H9 (cell line): ENCODE measurements at regions not wholly inside any gene's neighbourhood (a gene's known extent, or its start where the extent isn't known, plus 50 kb on each side); places are given as distances from the start of the nearest gene placed in this dataset.

Experiments used
- DNase-seq: peaks from one replicate; pipeline ENCODE4 v3.0.0-alpha.2; 2017
- H2AFZ ChIP-seq: one replicate; pipeline ENCODE4 v1.6.1; 2013; ENCODE audit warnings: mild to moderate bottlenecking, low read length, control low read depth, moderate library complexity
- H2AK5ac ChIP-seq: 2 replicates; pipeline ENCODE4 v1.6.1; 2013; ENCODE audit warnings: low read length, control low read depth, mixed read lengths; ENCODE audit not compliant: insufficient read length
- H2BK120ac ChIP-seq: one replicate; pipeline ENCODE4 v1.6.1; 2013; ENCODE audit warnings: low read depth, mild to moderate bottlenecking, low read length, control low read depth, inconsistent platforms; ENCODE audit not compliant: poor library complexity, severe bottlenecking
- H2BK12ac ChIP-seq: 2 replicates; pipeline ENCODE4 v1.6.1; 2013; ENCODE audit warnings: low read length, control low read depth, mixed read lengths, low read depth; ENCODE audit not compliant: insufficient read length
- H2BK15ac ChIP-seq: 2 replicates; pipeline ENCODE4 v1.6.1; 2013; ENCODE audit warnings: low read depth, low read length, control low read depth
- H2BK20ac ChIP-seq: one replicate; pipeline ENCODE4 v1.6.1; 2013; ENCODE audit warnings: low read depth, mild to moderate bottlenecking, low read length, control low read depth, inconsistent platforms; ENCODE audit not compliant: poor library complexity, severe bottlenecking
- H2BK5ac ChIP-seq: 2 replicates; pipeline ENCODE4 v1.6.1; 2013; ENCODE audit warnings: low read length, control low read depth, mixed read lengths; ENCODE audit not compliant: insufficient read length
- H3K14ac ChIP-seq: 2 replicates; pipeline ENCODE4 v1.6.1; 2013; ENCODE audit warnings: low read length, control low read depth; ENCODE audit not compliant: insufficient read depth
- H3K18ac ChIP-seq: 2 replicates; pipeline ENCODE4 v1.6.1; 2013; ENCODE audit warnings: low read depth, mild to moderate bottlenecking, mixed read lengths, low read length, control low read depth; ENCODE audit not compliant: insufficient read length
- H3K23ac ChIP-seq: 2 replicates; pipeline ENCODE4 v1.6.1; 2013; ENCODE audit warnings: low read length, control low read depth, mixed read lengths, low read depth; ENCODE audit not compliant: insufficient read length
- H3K23me2 ChIP-seq: 2 replicates; pipeline ENCODE4 v1.6.1; 2013; ENCODE audit warnings: low read depth, mild to moderate bottlenecking, mixed read lengths, low read length, control low read depth; ENCODE audit not compliant: insufficient read length, poor library complexity, severe bottlenecking
- H3K27ac ChIP-seq: 2 replicates; pipeline ENCODE4 v1.5.1; 2013; ENCODE audit warnings: low read length, control low read depth, mixed read lengths, low read depth; ENCODE audit not compliant: insufficient read length
- H3K27me3 ChIP-seq: 2 replicates; pipeline ENCODE4 v1.6.1; 2013; ENCODE audit warnings: low read length, control low read depth, inconsistent platforms; ENCODE audit not compliant: insufficient read depth
- H3K4ac ChIP-seq: 2 replicates; pipeline ENCODE4 v1.6.1; 2013; ENCODE audit warnings: low read depth, mild to moderate bottlenecking, control low read depth, inconsistent platforms, low read length, moderate library complexity
- H3K4me1 ChIP-seq: 2 replicates; pipeline ENCODE4 v1.6.1; 2013; ENCODE audit warnings: low read length, control low read depth, inconsistent platforms; ENCODE audit not compliant: insufficient read depth
- H3K4me2 ChIP-seq: 2 replicates; pipeline ENCODE4 v1.6.1; 2013; ENCODE audit warnings: low read length, control low read depth, mixed read lengths; ENCODE audit not compliant: insufficient read length, insufficient read depth
- H3K56ac ChIP-seq: 2 replicates; pipeline ENCODE4 v1.6.1; 2013; ENCODE audit warnings: low read depth, mild to moderate bottlenecking, mixed read lengths, low read length, control low read depth; ENCODE audit not compliant: insufficient read length
- H3K79me1 ChIP-seq: 2 replicates; pipeline ENCODE4 v1.6.1; 2013; ENCODE audit warnings: low read depth, mild to moderate bottlenecking, moderate library complexity, low read length, control low read depth, inconsistent platforms; ENCODE audit not compliant: insufficient read depth, poor library complexity, severe bottlenecking
- H3K79me2 ChIP-seq: 2 replicates; pipeline ENCODE4 v1.6.1; 2013; ENCODE audit warnings: low read length, control low read depth, inconsistent platforms; ENCODE audit not compliant: insufficient read depth
- H3K9ac ChIP-seq: 2 replicates; pipeline ENCODE4 v1.6.1; 2013; ENCODE audit warnings: low read length, control low read depth, mixed read lengths; ENCODE audit not compliant: insufficient read length; ENCODE audit errors: extremely low read depth
- H3K9me3 ChIP-seq: one replicate; pipeline ENCODE4 v1.6.1; 2013; ENCODE audit warnings: low read depth, low read length, inconsistent platforms; ENCODE audit not compliant: control insufficient read depth
- H3T11ph ChIP-seq: one replicate; pipeline ENCODE4 v1.6.1; 2013; ENCODE audit warnings: mild to moderate bottlenecking, low read length, control low read depth, inconsistent platforms
- H4K20me1 ChIP-seq: one replicate; pipeline ENCODE4 v1.6.1; 2013; ENCODE audit not compliant: control insufficient read depth, insufficient read length, insufficient read depth
- H4K5ac ChIP-seq: 2 replicates; pipeline ENCODE4 v1.6.1; 2013; ENCODE audit warnings: low read depth, mild to moderate bottlenecking, mixed read lengths, low read length, control low read depth; ENCODE audit not compliant: insufficient read length
- H4K8ac ChIP-seq: replicated peaks from 2 replicates; pipeline ENCODE4 v1.6.1; 2013; ENCODE audit warnings: low read length, control low read depth, mixed read lengths, low read depth; ENCODE audit not compliant: insufficient read length
- H4K91ac ChIP-seq: 2 replicates; pipeline ENCODE4 v1.6.1; 2013; ENCODE audit warnings: low read depth, mild to moderate bottlenecking, moderate library complexity, mixed read lengths, low read length, control low read depth; ENCODE audit not compliant: insufficient read length
- H3K27ac Mint-ChIP-seq, 3 experiments: 2 replicates in 2 of 3; 3 replicates in 1 of 3; pipeline ENCODE4 v1.8.0; 2020 to 2021; ENCODE audit warnings: mixed read lengths in 3 of 3, mild to moderate bottlenecking in 1 of 3, moderate library complexity in 1 of 3
- H3K27me3 Mint-ChIP-seq: 2 replicates; pipeline ENCODE4 v1.8.0; 2021; ENCODE audit warnings: low read depth, mild to moderate bottlenecking, moderate library complexity, mixed read lengths
- H3K36me3 Mint-ChIP-seq, 3 experiments: 2 replicates in 2 of 3; 3 replicates in 1 of 3; pipeline ENCODE4 v1.8.0; 2020 to 2021; ENCODE audit warnings: low read depth in 3 of 3, mixed read lengths in 3 of 3; ENCODE audit not compliant: insufficient read depth in 1 of 3
- H3K4me1 Mint-ChIP-seq, 2 experiments: 2 replicates each; pipeline ENCODE4 v1.8.0; 2020; ENCODE audit warnings: mixed read lengths in 2 of 2
- H3K4me3 Mint-ChIP-seq, 2 experiments: 2 replicates in 1 of 2; 3 replicates in 1 of 2; pipeline ENCODE4 v1.8.0; 2020 to 2021; ENCODE audit warnings: mild to moderate bottlenecking in 2 of 2, mixed read lengths in 2 of 2, moderate library complexity in 1 of 2
- H3K9me3 Mint-ChIP-seq, 2 experiments: 2 replicates in 1 of 2; 3 replicates in 1 of 2; pipeline ENCODE4 v1.8.0; 2020; ENCODE audit warnings: mild to moderate bottlenecking in 2 of 2, mixed read lengths in 2 of 2, moderate library complexity in 1 of 2
- WGBS: extraction: QIAGEN DNeasy Blood & Tissue Kit; methylation state at CpG from one replicate; pipeline ENCODE4 v1.1.7; 2013; ENCODE audit warnings: missing lambda C conversion rate, low lambda C conversion rate, mixed read lengths; ENCODE audit not compliant: insufficient read length; ENCODE audit errors: extremely low coverage; 5-methylcytosine and 5-hydroxymethylcytosine counted together
- TF ChIP-seq, protein P1 (sequence below): fragments of 200-600 bp; sonication (generic); conservative IDR thresholded peaks from 3 replicates; pipeline ENCODE4 v1.8.0; 2021; ENCODE audit warnings: antibody characterized with exemption, mild to moderate bottlenecking

DNA sequence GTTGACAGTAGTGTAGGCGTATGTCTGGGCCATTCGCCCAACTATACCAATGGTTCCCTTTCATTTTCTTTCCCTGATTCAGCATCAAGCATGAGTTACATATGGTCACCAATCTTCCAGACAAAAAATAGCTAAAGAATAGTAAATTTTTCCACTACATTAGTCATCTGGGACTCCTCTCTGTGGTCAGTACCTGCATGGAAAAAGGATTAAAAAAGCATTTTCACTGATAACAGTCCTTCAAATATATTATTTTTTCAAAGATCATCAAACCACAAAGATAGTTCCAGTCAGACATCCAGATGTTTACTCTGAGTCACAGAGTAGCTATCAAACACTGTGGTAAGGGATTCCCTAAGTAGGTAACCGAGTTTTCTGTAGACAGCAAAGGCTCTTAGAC is 302.6 kb upstream of the SEMA3D start:
- Histone ChIP-seq H3K79me1 (no peaks in the 10 kb centered on the region), H3K27ac (no peak overlapping the region), H3K27me3 (no peaks in the 10 kb centered on the region), H3K23me2 (no peaks in the 10 kb centered on the region), H3K14ac (no peak overlapping the region), H2BK120ac (no peak overlapping the region), H3K79me2 (no peaks in the 10 kb centered on the region), H3K9me3 (no peaks in the 10 kb centered on the region), H3K4me1 (no peaks in the 10 kb centered on the region), H3K18ac (no peak overlapping the region), H3K23ac (no peak overlapping the region), H4K8ac (no peak overlapping the region), H4K91ac (no peak overlapping the region), H3K4me2 (no peak overlapping the region), H2AFZ (no peak overlapping the region), H3K4ac (no peak overlapping the region), H2BK15ac (no peak overlapping the region), H3K9ac (no peak overlapping the region), H4K5ac (no peak overlapping the region), H2AK5ac (no peak overlapping the region), H4K20me1 (no peaks in the 10 kb centered on the region), H2BK5ac (no peak overlapping the region), H3K56ac (no peak overlapping the region), H3T11ph (no peak overlapping the region), H2BK12ac (no peak overlapping the region), H2BK20ac (no peak overlapping the region)
- no CpG with 5 or more reads among the region's 3 CpGs for WGBS
- no peak for DNase-seq
- no peaks in the 10 kb centered on the region for H3K27me3 Mint-ChIP-seq
- no peaks in the 10 kb centered on the region; a peak in 1 of 5 replicates for H3K9me3 Mint-ChIP-seq
- no peaks in the 10 kb centered on the region for H3K4me1 Mint-ChIP-seq
- H3K27ac Mint-ChIP-seq = no peak overlapping the region
- no peak overlapping the region for H3K4me3 Mint-ChIP-seq
- no peaks in the 10 kb centered on the region for H3K36me3 Mint-ChIP-seq
- TF ChIP-seq, protein P1, sequence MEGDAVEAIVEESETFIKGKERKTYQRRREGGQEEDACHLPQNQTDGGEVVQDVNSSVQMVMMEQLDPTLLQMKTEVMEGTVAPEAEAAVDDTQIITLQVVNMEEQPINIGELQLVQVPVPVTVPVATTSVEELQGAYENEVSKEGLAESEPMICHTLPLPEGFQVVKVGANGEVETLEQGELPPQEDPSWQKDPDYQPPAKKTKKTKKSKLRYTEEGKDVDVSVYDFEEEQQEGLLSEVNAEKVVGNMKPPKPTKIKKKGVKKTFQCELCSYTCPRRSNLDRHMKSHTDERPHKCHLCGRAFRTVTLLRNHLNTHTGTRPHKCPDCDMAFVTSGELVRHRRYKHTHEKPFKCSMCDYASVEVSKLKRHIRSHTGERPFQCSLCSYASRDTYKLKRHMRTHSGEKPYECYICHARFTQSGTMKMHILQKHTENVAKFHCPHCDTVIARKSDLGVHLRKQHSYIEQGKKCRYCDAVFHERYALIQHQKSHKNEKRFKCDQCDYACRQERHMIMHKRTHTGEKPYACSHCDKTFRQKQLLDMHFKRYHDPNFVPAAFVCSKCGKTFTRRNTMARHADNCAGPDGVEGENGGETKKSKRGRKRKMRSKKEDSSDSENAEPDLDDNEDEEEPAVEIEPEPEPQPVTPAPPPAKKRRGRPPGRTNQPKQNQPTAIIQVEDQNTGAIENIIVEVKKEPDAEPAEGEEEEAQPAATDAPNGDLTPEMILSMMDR = no peak
